HepG2 (cell line): ENCODE measurements at regions not wholly inside any gene's neighbourhood (a gene's known extent, or its start where the extent isn't known, plus 50 kb on each side); places are given as distances from the start of the nearest gene placed in this dataset.
A peak's percentile ranks its signal among the peaks of the same experiment; 100 is the strongest.

Source experiments
- AHR ChIP-seq: IDR thresholded peaks from 2 replicates; pipeline ENCODE4 v1.6.1; 2018; ENCODE audit warnings: missing genetic modification reagents, missing compliant biosample characterization
- ARID3A ChIP-seq: IDR thresholded peaks from 2 replicates; pipeline ENCODE4 v1.6.1; 2012; ENCODE audit warnings: low read depth, low read length, improper control_type of control experiment
- ATF1 ChIP-seq: IDR thresholded peaks from 2 replicates; pipeline ENCODE4 v1.6.1; 2016; ENCODE audit warnings: mild to moderate bottlenecking, control low read depth
- CCAR2 ChIP-seq: fragments of 200-400 bp; formaldehyde crosslinking; optimal IDR thresholded peaks from 2 replicates; pipeline ENCODE3; 2018; ENCODE audit warnings: low read depth, mild to moderate bottlenecking, low read length, moderate library complexity
- CENPBD1 ChIP-seq: sonication (generic); formaldehyde crosslinking; IDR thresholded peaks from 2 replicates; pipeline ENCODE4 v1.8.0; 2022; ENCODE audit warnings: missing genetic modification reagents, low read depth, mild to moderate bottlenecking, borderline replicate concordance
- CHD4 ChIP-seq: fragments of 200-600 bp; sonication (generic); IDR thresholded peaks from 2 replicates; pipeline ENCODE4 v1.7.0; 2017; ENCODE audit warnings: mild to moderate bottlenecking, low read length, borderline replicate concordance
- CTCF ChIP-seq: sonication (generic); formaldehyde crosslinking; IDR thresholded peaks from 2 replicates; pipeline ENCODE4 v1.5.0; 2020; ENCODE audit warnings: mild to moderate bottlenecking, missing genetic modification reagents, moderate library complexity
- DR1 ChIP-seq: sonication (generic); formaldehyde crosslinking; IDR thresholded peaks from 2 replicates; pipeline ENCODE4 v1.8.0; 2021; ENCODE audit warnings: mild to moderate bottlenecking, missing genetic modification reagents, inconsistent platforms
- HMG20A ChIP-seq: IDR thresholded peaks from 2 replicates; pipeline ENCODE4 v1.6.1; 2016; ENCODE audit warnings: borderline replicate concordance
- JUNB ChIP-seq: sonication (generic); formaldehyde crosslinking; IDR thresholded peaks from 2 replicates; pipeline ENCODE4 v1.8.0; 2022; ENCODE audit warnings: missing genetic modification reagents, mild to moderate bottlenecking, borderline replicate concordance
- JUND ChIP-seq: sonication (generic); formaldehyde crosslinking; IDR thresholded peaks from 2 replicates; pipeline ENCODE4 v1.8.0; 2022; ENCODE audit warnings: mild to moderate bottlenecking, missing genetic modification reagents
- KDM5A ChIP-seq: fragments of 200-600 bp; sonication (generic); IDR thresholded peaks from 2 replicates; pipeline ENCODE4 v1.7.0; 2018; ENCODE audit warnings: antibody characterized with exemption, mild to moderate bottlenecking, low read length, borderline replicate concordance
- MLX ChIP-seq: IDR thresholded peaks from 2 replicates; pipeline ENCODE4 v1.6.1; 2016
- MTERF4 ChIP-seq: sonication (generic); formaldehyde crosslinking; IDR thresholded peaks from 2 replicates; pipeline ENCODE4 v1.8.0; 2023; ENCODE audit warnings: mild to moderate bottlenecking, missing genetic modification reagents
- NCOA2 ChIP-seq: sonication (generic); formaldehyde crosslinking; IDR thresholded peaks from 2 replicates; pipeline ENCODE4 v1.8.0; 2022; ENCODE audit warnings: inconsistent platforms
- NKX3-1 ChIP-seq: sonication (generic); formaldehyde crosslinking; IDR thresholded peaks from 2 replicates; pipeline ENCODE4 v1.5.0; 2020; ENCODE audit warnings: missing genetic modification reagents
- NR2C2 ChIP-seq: sonication (generic); formaldehyde crosslinking; IDR thresholded peaks from 2 replicates; pipeline ENCODE4 v1.4.0; 2020; ENCODE audit warnings: missing genetic modification reagents, mild to moderate bottlenecking, moderate library complexity, borderline replicate concordance
- PAWR ChIP-seq: sonication (generic); formaldehyde crosslinking; IDR thresholded peaks from 2 replicates; pipeline ENCODE4 v1.4.0; 2020; ENCODE audit warnings: missing genetic modification reagents, mild to moderate bottlenecking, borderline replicate concordance
- STAG1 ChIP-seq: sonication (generic); formaldehyde crosslinking; IDR thresholded peaks from 2 replicates; pipeline ENCODE4 v1.4.0; 2020; ENCODE audit warnings: missing genetic modification reagents
- TRIM24 ChIP-seq: sonication (generic); formaldehyde crosslinking; IDR thresholded peaks from 2 replicates; pipeline ENCODE4 v1.8.0; 2022; ENCODE audit warnings: mild to moderate bottlenecking, missing genetic modification reagents
- ZMAT3 ChIP-seq: sonication (generic); formaldehyde crosslinking; conservative IDR thresholded peaks from 2 replicates; pipeline ENCODE4 v1.7.0; 2021; ENCODE audit warnings: missing genetic modification reagents
- ZNF10 ChIP-seq: sonication (generic); formaldehyde crosslinking; IDR thresholded peaks from 2 replicates; pipeline ENCODE4 v1.4.0; 2020; ENCODE audit warnings: mild to moderate bottlenecking, low read depth, missing genetic modification reagents, borderline replicate concordance
- ZNF224 ChIP-seq: sonication (generic); formaldehyde crosslinking; IDR thresholded peaks from 2 replicates; pipeline ENCODE4 v1.5.0; 2020; ENCODE audit warnings: mild to moderate bottlenecking, missing genetic modification reagents
- ZNF282 ChIP-seq: fragments of 450-650 bp; IDR thresholded peaks from 2 replicates; pipeline ENCODE4 v1.6.1; 2018; ENCODE audit not compliant: partially characterized antibody
- ZNF382 ChIP-seq: sonication (generic); formaldehyde crosslinking; IDR thresholded peaks from 2 replicates; pipeline ENCODE4 v1.5.0; 2020; ENCODE audit warnings: missing genetic modification reagents, mild to moderate bottlenecking, borderline replicate concordance
- ZNF576 ChIP-seq: sonication (generic); formaldehyde crosslinking; IDR thresholded peaks from 2 replicates; pipeline ENCODE4 v1.4.0; 2020; ENCODE audit warnings: mild to moderate bottlenecking, missing genetic modification reagents
- ZNF616 ChIP-seq: sonication (generic); formaldehyde crosslinking; IDR thresholded peaks from 2 replicates; pipeline ENCODE4 v1.5.0; 2020; ENCODE audit warnings: low read depth, mild to moderate bottlenecking, missing genetic modification reagents
- ZNF768 ChIP-seq: sonication (generic); formaldehyde crosslinking; IDR thresholded peaks from 2 replicates; pipeline ENCODE4 v1.4.0; 2020; ENCODE audit warnings: missing genetic modification reagents

GRCh38 chr11:131099013-131099412 is 182.7 kb upstream of the SNX19 start (continued):
- TF ChIP-seq CTCF (CRISPR knock-in tag) (no peak), ZNF282 (no peak), TRIM24 (CRISPR knock-in tag) (0 out of 2 replicates have a peak, but pooled peaks have one; percentile 44), CENPBD1 (no peak), MTERF4 (CRISPR knock-in tag) (no peak), ZNF576 (CRISPR knock-in tag) (no peak), AHR (CRISPR knock-in tag) (no peak), HMG20A (CRISPR knock-in tag) (peak; percentile 63; the same call in 1 of the 2 replicates), JUNB (CRISPR knock-in tag) (peak; percentile 53; the same call in 1 of the 2 replicates), ZNF224 (CRISPR knock-in tag) (no peak), ARID3A (no peak), PAWR (CRISPR knock-in tag) (no peak), DR1 (CRISPR knock-in tag) (no peak), NKX3-1 (CRISPR knock-in tag) (no peak), CCAR2 (no peak), ZNF382 (CRISPR knock-in tag) (no peak), STAG1 (CRISPR knock-in tag) (no peak), ZNF768 (CRISPR knock-in tag) (no peak), NR2C2 (no peak), KDM5A (no peak), CHD4 (no peak), JUND (CRISPR knock-in tag) (no peak), MLX (CRISPR knock-in tag) (no peak), NCOA2 (peak; percentile 75), ATF1 (CRISPR knock-in tag) (no peak), ZNF616 (CRISPR knock-in tag) (no peak), ZMAT3 (CRISPR knock-in tag) (no peak), ZNF10 (CRISPR knock-in tag) (no peak)
